PFSK-1 (cell line): ENCODE measurements at regions not wholly inside any gene's neighbourhood (a gene's known extent, or its start where the extent isn't known, plus 50 kb on each side); places are given as distances from the start of the nearest gene placed in this dataset.

Experiments
- FOXP2 ChIP-seq: optimal IDR thresholded peaks from 2 replicates; pipeline ENCODE3; 2011; ENCODE audit warnings: borderline replicate concordance, control low read depth, inconsistent platforms; ENCODE audit not compliant: insufficient read depth; ENCODE audit errors: extremely low read length, extremely low read depth
- POLR2AphosphoS5 ChIP-seq: IDR thresholded peaks from 2 replicates; pipeline ENCODE4 v1.6.1; 2012; ENCODE audit warnings: low read depth, mild to moderate bottlenecking, control low read depth, low read length, moderate library complexity
- SIN3A ChIP-seq: IDR thresholded peaks from 2 replicates; pipeline ENCODE4 v1.6.1; 2012; ENCODE audit warnings: mild to moderate bottlenecking, low read length, moderate library complexity, borderline replicate concordance; ENCODE audit not compliant: insufficient read depth
- TAF1 ChIP-seq: IDR thresholded peaks from 2 replicates; pipeline ENCODE4 v1.6.1; 2012; ENCODE audit warnings: low read length, control low read depth, borderline replicate concordance; ENCODE audit not compliant: insufficient read depth
- TF ChIP-seq, protein P1 (sequence below), 2 experiments: IDR thresholded peaks; 2 replicates each; pipeline versions ENCODE4 v1.6.1 to v1.8.0; 2011 to 2012; ENCODE audit warnings: low read depth in 2 of 2, low read length in 2 of 2, control low read depth in 1 of 2, inconsistent platforms in 1 of 2, mild to moderate bottlenecking in 1 of 2, moderate library complexity in 1 of 2; ENCODE audit not compliant: insufficient read depth in 1 of 2

DNA sequence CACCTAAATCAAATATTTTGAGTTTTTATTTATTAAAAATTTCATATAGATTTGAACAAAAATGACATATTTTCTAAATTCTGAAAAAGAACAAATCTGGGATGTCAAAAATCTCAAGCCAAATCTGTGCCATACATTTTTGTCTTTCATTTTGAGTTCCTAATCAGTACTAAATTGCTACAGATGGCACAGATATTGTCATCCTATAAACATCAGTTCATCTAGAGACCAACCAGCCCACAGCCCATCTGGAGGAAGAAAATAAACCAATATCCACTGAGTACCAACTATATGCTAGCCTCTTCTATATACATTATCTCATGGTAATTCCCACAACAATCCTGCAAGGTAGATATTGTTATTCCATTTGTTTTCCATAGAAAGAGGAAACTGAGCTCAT is 156.8 kb upstream of the ATP1B1 start:
- TF ChIP-seq SIN3A (no peak), FOXP2 (no peak), TAF1 (no peak), POLR2AphosphoS5 (no peak)
- TF ChIP-seq, protein P1, sequence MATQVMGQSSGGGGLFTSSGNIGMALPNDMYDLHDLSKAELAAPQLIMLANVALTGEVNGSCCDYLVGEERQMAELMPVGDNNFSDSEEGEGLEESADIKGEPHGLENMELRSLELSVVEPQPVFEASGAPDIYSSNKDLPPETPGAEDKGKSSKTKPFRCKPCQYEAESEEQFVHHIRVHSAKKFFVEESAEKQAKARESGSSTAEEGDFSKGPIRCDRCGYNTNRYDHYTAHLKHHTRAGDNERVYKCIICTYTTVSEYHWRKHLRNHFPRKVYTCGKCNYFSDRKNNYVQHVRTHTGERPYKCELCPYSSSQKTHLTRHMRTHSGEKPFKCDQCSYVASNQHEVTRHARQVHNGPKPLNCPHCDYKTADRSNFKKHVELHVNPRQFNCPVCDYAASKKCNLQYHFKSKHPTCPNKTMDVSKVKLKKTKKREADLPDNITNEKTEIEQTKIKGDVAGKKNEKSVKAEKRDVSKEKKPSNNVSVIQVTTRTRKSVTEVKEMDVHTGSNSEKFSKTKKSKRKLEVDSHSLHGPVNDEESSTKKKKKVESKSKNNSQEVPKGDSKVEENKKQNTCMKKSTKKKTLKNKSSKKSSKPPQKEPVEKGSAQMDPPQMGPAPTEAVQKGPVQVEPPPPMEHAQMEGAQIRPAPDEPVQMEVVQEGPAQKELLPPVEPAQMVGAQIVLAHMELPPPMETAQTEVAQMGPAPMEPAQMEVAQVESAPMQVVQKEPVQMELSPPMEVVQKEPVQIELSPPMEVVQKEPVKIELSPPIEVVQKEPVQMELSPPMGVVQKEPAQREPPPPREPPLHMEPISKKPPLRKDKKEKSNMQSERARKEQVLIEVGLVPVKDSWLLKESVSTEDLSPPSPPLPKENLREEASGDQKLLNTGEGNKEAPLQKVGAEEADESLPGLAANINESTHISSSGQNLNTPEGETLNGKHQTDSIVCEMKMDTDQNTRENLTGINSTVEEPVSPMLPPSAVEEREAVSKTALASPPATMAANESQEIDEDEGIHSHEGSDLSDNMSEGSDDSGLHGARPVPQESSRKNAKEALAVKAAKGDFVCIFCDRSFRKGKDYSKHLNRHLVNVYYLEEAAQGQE (IDR thresholded peaks at IDR 0.05; ENCODE audit: insufficient read depth in 1 of 2, low read depth in 2 of 2, low read length in 2 of 2) = no peak

DNA sequence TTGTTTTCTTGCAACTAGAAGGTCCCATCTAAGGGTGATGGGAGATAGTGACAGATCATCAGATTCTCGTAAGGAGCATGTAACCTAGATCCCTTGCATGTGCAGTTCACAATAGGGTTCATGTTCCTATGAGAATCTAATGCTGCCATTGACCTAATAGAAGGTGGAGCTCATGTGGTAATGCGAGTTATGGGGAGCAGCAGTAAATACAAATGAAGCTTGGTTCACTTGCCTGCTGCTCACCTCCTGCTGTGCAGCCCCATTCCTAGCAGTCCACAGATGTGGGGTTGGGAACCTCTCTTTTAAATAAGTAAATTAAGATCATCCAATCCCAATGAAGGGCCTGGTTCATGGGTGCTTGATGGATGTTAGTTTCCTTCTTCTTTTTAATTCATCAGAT is 148.7 kb upstream of the ATP1B1 start:
- TF ChIP-seq, protein P1 (IDR thresholded peaks at IDR 0.05; ENCODE audit: insufficient read depth in 1 of 2, low read depth in 2 of 2, low read length in 2 of 2) = no peak
- no peak for TF ChIP-seq POLR2AphosphoS5
- no peak for TF ChIP-seq SIN3A
- no peak for TF ChIP-seq FOXP2
- TF ChIP-seq TAF1 = no peak

DNA sequence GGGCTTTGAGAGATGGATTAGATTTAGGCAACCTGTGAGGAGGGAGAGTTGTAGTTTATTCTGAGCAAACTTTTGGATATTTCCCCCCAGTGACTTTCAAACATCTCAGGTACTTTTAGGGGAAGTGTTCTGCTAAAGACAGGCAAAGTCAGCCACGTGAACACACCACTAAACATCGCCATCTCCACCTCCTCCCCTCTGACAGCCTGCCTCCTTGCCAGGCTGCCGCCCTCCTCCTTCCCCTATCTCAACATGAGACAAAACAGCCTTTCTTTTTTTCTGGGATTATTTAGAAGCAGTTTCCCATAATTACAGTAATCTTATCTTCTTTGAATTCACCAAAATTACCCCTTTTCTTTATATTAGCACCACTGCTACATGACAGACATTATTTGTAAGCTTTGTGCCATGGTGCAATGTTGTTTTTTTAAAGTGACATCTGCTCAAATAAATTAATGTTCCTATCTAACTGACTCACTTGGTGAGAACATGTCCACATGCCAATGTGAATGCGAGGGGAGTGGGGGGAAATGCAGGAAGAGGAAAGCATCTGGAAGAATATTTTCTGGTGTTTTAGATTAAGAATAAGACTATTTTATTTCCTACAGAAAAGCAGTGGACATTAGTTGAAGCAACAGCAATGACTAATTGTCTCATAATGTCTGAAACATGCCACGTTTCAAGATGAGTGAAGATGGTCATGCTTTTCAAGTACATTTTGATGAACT is 147.8 kb upstream of the ATP1B1 start:
- TF ChIP-seq, protein P1 (IDR thresholded peaks at IDR 0.05; ENCODE audit: insufficient read depth in 1 of 2, low read depth in 2 of 2, low read length in 2 of 2) = no peak
- no peak for TF ChIP-seq TAF1
- no peak for TF ChIP-seq POLR2AphosphoS5
- TF ChIP-seq SIN3A = no peak
- no peak for TF ChIP-seq FOXP2

DNA sequence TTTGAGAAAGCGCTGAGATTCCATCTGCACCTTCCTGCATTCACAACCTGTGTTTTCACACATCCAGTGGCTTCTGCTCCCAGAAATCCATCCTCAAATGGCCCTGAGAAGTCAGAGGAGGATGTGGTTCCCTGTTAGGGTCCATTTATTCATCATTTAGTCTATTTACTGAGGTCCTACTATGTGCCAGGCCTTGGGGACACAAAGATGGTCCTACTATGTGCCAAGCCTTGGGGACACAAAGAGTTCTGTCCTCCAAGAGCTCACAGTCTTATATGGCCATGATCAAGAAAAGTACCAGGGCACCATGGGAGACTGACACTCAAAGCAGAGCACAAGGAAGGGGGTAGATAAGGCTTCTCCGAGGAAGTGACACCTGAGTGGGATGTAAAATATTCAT is 147.1 kb upstream of the ATP1B1 start:
- TF ChIP-seq, protein P1 (IDR thresholded peaks at IDR 0.05; ENCODE audit: insufficient read depth in 1 of 2, low read depth in 2 of 2, low read length in 2 of 2) = no peak
- TF ChIP-seq POLR2AphosphoS5 (no peak), FOXP2 (no peak), TAF1 (no peak), SIN3A (no peak)

DNA sequence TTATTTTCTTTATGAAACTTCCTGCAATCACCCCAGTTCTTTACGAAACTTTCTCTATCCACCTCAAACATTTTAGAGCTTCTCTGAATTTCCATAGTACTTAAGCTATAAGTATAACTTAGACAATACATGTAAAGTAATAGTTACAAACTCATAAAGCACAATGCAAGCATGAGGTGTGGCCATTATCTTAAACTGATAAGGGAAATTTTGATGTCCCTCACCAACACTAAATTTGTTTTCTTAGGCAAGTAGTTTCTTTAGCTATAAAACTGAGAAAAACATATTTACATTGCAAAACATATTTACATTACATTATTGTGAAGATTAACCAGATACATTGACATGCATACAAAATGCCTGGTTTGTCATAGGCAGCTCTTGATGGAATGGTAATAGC is 146.4 kb upstream of the ATP1B1 start:
- TF ChIP-seq, protein P1 (IDR thresholded peaks at IDR 0.05; ENCODE audit: insufficient read depth in 1 of 2, low read depth in 2 of 2, low read length in 2 of 2) = no peak
- TF ChIP-seq POLR2AphosphoS5 (no peak), TAF1 (no peak), SIN3A (no peak)
